Lower leg skin (tissue), 4 donors: ENCODE measurements at regions not wholly inside any gene's neighbourhood (a gene's known extent, or its start where the extent isn't known, plus 50 kb on each side); places are given as distances from the start of the nearest gene placed in this dataset.

Experiments
- DNase-seq, 2 donors: peaks; one replicate each; pipeline ENCODE4 v3.0.0-alpha.2; 2019; ENCODE audit warnings: low spot score in 2 of 2
- H3K4me3 ChIP-seq: fragments of 200-600 bp; sonication (generic); 2 replicates; pipeline ENCODE4 v1.5.1; 2017; ENCODE audit warnings: mild to moderate bottlenecking, low read depth; ENCODE audit not compliant: poor library complexity, severe bottlenecking
- CTCF ChIP-seq, 3 donors: fragments of 450-650 bp; IDR thresholded peaks; one replicate each; pipeline ENCODE4 v1.5.1; 2016; ENCODE audit warnings: antibody characterized with exemption in 3 of 3, mild to moderate bottlenecking in 3 of 3, moderate library complexity in 2 of 3
- POLR2A ChIP-seq, 2 donors: fragments of 450-650 bp; IDR thresholded peaks; one replicate each; pipeline ENCODE4 v1.6.1; 2016 to 2017; ENCODE audit warnings: antibody characterized with exemption in 2 of 2, mild to moderate bottlenecking in 1 of 2, moderate library complexity in 1 of 2
- WGBS, 2 donors: methylation state at CpG; one replicate each; pipeline ENCODE4 v1.1.5; 2018; 5-methylcytosine and 5-hydroxymethylcytosine counted together
- intact Hi-C: fragments of 100-400 bp; cut with DNase I; formaldehyde crosslinking; loops from one replicate; pipeline ENCODE4 v1.15.0; 2023; ENCODE audit warnings: low total_unique reads

GRCh38 chr1:112264553-112264952 lies 131.5 kb upstream of the CTTNBP2NL start:
- intact Hi-C loops = no loop called here
- no peak for DNase-seq
- TF ChIP-seq CTCF (IDR thresholded peaks at IDR 0.05) = no peak
- no peak for TF ChIP-seq POLR2A (IDR thresholded peaks at IDR 0.05)
- WGBS, 2 donors = 37 to 53% methylated on average over 2 of the region's 2 CpGs
- H3K4me3 ChIP-seq = no peak overlapping the region

- intact Hi-C loops = no loop called here
- TF ChIP-seq POLR2A (IDR thresholded peaks at IDR 0.05) (no peak), CTCF (IDR thresholded peaks at IDR 0.05) (no peak)
- no peak for DNase-seq
- WGBS, 2 donors = 94 to 95% methylated on average over 1 of the region's 1 CpG
- H3K4me3 ChIP-seq = no peak overlapping the region
These were observed 130.1 kb upstream of the CTTNBP2NL start for GRCh38 chr1:112265931-112266330.

- no peak overlapping the region for H3K4me3 ChIP-seq
- WGBS, 2 donors = 84 to 92% methylated on average over 1 of the region's 1 CpG
- TF ChIP-seq CTCF (IDR thresholded peaks at IDR 0.05) (no peak), POLR2A (IDR thresholded peaks at IDR 0.05) (no peak)
- DNase-seq = no peak
- intact Hi-C loops = no loop called here
These were observed 128.8 kb upstream of the CTTNBP2NL start for GRCh38 chr1:112267206-112267605.

- TF ChIP-seq POLR2A (IDR thresholded peaks at IDR 0.05) = no peak
- TF ChIP-seq CTCF (IDR thresholded peaks at IDR 0.05) = no peak
- no peak for DNase-seq
- H3K4me3 ChIP-seq = no peak overlapping the region
- intact Hi-C loops = no loop called here
These were observed 128.1 kb upstream of the CTTNBP2NL start for GRCh38 chr1:112267929-112268328.

GRCh38 chr1:112268408-112268807 lies 127.6 kb upstream of the CTTNBP2NL start:
- intact Hi-C loops = no loop called here
- WGBS, 2 donors = 57 to 63% methylated on average over 3 of the region's 3 CpGs
- no peak for DNase-seq
- no peak overlapping the region for H3K4me3 ChIP-seq
- TF ChIP-seq CTCF (IDR thresholded peaks at IDR 0.05) (no peak), POLR2A (IDR thresholded peaks at IDR 0.05) (no peak)

GRCh38 chr1:112271270-112271669 lies 124.7 kb upstream of the CTTNBP2NL start:
- intact Hi-C loops = no loop called here
- no peak for TF ChIP-seq POLR2A (IDR thresholded peaks at IDR 0.05)
- TF ChIP-seq CTCF (IDR thresholded peaks at IDR 0.05) = no peak
- WGBS, 2 donors = 82 to 86% methylated on average over 3 of the region's 3 CpGs
- no peak for DNase-seq
- H3K4me3 ChIP-seq = no peak overlapping the region
